Gastrocnemius medialis (tissue), 4 donors: ENCODE measurements at regions not wholly inside any gene's neighbourhood (a gene's known extent, or its start where the extent isn't known, plus 50 kb on each side); places are given as distances from the start of the nearest gene placed in this dataset.

ENCODE experiments used
- POLR2A ChIP-seq, 2 donors: fragments of 450-650 bp; IDR thresholded peaks; one replicate each; pipeline ENCODE4 v1.6.1; 2017; ENCODE audit warnings: antibody characterized with exemption in 2 of 2, mild to moderate bottlenecking in 2 of 2, moderate library complexity in 2 of 2
- TF ChIP-seq, protein P1 (sequence below), 5 experiments: fragments of 450-650 bp in 3 of 5; fragments of 200-600 bp in 2 of 5; sonication (generic) in 2 of 5; IDR thresholded peaks in 4 of 5; conservative IDR thresholded peaks in 1 of 5; 1 replicate in 4 of 5; 2 replicates in 1 of 5; pipeline ENCODE4 v1.5.1; 2016 to 2019; ENCODE audit warnings: antibody characterized with exemption in 5 of 5, mild to moderate bottlenecking in 3 of 5, moderate library complexity in 3 of 5

DNA sequence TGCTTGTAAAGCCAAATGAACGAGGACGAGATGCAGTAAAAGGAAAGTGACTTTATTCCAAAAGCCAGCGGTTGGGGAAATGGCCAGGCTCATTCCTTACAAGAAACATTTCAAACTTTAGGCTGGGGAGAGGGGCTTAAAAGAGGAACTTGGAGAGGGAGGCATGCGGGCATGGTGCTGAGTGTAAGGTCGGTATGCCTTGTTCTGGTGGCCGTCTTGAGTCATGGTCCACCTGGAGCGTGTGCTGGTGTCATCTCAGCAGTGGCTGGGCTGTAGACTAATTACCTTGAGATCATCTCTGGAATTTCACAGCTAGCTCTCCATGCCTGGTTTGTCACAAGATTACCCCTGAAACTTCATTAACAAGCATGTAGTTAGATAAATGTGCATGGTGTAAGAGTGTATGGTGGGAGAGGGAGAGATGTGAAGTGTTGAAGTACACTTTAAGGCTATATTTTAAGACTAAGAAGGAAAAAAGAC lies 156.4 kb upstream of the PFN2 start:
- TF ChIP-seq POLR2A (IDR thresholded peaks at IDR 0.05): no peak
- TF ChIP-seq, protein P1, sequence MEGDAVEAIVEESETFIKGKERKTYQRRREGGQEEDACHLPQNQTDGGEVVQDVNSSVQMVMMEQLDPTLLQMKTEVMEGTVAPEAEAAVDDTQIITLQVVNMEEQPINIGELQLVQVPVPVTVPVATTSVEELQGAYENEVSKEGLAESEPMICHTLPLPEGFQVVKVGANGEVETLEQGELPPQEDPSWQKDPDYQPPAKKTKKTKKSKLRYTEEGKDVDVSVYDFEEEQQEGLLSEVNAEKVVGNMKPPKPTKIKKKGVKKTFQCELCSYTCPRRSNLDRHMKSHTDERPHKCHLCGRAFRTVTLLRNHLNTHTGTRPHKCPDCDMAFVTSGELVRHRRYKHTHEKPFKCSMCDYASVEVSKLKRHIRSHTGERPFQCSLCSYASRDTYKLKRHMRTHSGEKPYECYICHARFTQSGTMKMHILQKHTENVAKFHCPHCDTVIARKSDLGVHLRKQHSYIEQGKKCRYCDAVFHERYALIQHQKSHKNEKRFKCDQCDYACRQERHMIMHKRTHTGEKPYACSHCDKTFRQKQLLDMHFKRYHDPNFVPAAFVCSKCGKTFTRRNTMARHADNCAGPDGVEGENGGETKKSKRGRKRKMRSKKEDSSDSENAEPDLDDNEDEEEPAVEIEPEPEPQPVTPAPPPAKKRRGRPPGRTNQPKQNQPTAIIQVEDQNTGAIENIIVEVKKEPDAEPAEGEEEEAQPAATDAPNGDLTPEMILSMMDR (IDR thresholded peaks at IDR 0.05 in 4 of 5, conservative IDR thresholded peaks at IDR 0.05 in 1 of 5): no peak
